Left ventricle myocardium superior (tissue), 1 donor: ENCODE measurements at regions not wholly inside any gene's neighbourhood (a gene's known extent, or its start where the extent isn't known, plus 50 kb on each side); places are given as distances from the start of the nearest gene placed in this dataset.

Source experiments
- ATAC-seq: fragments of 200-7000 bp; cut with Tn5 transposase; one replicate; pipeline ENCODE4 v1.9.1; 2020; ENCODE audit warnings: mild to moderate bottlenecking, moderate library complexity
- DNase-seq: peaks from one replicate; pipeline ENCODE4 v3.0.0-alpha.2; 2020
- intact Hi-C: fragments of 100-400 bp; cut with micrococcal nuclease; formaldehyde crosslinking; loops from one replicate; pipeline ENCODE4 v1.11.0; 2022
- donor health status: DM: no; HTN: yes; CAD: no; lungs with severe emphysema.

GRCh38 chr13:111469450-111469849, 149.0 kb downstream of the TEX29 start:
- no peak for DNase-seq
- intact Hi-C loops: no loop called here
- ATAC-seq: no peak

DNA sequence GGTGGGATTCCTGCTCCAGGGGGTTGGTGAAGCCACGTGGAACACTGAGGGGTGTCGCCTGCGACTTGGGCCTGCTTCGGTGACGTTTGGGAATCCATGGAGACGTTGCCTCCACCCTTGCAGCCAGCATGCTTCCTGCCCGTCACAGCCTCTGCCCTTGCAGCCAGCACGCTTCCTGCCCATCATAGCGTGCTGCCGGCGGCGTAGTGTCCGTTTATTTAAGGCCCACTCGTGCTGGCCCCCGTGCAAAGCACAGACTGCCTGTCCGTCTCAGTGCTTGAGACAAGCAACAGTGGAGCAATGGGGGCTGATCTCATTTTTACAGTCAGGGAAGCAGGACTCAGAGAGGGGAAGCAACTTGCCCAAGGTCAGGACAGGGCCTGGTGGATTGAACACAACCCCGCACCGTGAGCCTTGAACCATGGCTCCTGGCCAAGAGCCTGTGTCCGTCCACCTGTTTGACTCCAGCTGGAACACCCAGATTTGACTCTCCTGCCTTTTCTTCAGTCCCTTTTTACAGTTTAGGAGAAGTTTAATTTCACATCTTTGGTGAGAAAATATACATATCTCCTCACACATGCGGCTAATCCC, 149.6 kb downstream of the TEX29 start:
- no peak for DNase-seq
- intact Hi-C loops: loop anchor here (10.0 kb wide), 1 partner anchor 975 kb away; no protein-coding TSS in a partner anchor
- no peak for ATAC-seq

GRCh38 chr13:111470933-111471332, 150.5 kb downstream of the TEX29 start:
- intact Hi-C loops: loop anchor here (10.0 kb wide), 1 partner anchor 974 kb away; no protein-coding TSS in a partner anchor
- DNase-seq (no peak), ATAC-seq (no peak)

DNA sequence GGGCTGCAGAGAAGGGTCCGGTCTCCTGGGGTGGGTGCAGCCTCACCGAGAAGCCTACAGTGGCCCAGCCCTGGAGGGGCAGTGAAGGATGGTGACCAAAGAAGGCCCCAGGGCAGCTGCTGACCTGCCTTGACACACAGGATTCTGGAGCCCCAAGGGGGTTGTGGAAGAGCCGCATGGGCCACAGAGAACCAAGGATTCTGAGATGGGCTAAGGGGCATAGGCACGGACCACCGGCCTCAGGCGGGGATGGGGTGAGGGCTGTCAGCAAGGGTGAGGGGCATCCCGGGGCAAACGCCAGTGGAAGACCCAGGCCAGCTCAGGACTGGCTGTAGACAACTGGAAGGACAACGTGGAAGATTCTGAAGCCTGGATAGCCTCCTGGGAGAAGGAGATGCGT, 151.6 kb downstream of the TEX29 start:
- ATAC-seq: no peak
- DNase-seq: no peak
- intact Hi-C loops: loop anchor here (10.0 kb wide), 1 partner anchor 973 kb away; no protein-coding TSS in a partner anchor

DNA sequence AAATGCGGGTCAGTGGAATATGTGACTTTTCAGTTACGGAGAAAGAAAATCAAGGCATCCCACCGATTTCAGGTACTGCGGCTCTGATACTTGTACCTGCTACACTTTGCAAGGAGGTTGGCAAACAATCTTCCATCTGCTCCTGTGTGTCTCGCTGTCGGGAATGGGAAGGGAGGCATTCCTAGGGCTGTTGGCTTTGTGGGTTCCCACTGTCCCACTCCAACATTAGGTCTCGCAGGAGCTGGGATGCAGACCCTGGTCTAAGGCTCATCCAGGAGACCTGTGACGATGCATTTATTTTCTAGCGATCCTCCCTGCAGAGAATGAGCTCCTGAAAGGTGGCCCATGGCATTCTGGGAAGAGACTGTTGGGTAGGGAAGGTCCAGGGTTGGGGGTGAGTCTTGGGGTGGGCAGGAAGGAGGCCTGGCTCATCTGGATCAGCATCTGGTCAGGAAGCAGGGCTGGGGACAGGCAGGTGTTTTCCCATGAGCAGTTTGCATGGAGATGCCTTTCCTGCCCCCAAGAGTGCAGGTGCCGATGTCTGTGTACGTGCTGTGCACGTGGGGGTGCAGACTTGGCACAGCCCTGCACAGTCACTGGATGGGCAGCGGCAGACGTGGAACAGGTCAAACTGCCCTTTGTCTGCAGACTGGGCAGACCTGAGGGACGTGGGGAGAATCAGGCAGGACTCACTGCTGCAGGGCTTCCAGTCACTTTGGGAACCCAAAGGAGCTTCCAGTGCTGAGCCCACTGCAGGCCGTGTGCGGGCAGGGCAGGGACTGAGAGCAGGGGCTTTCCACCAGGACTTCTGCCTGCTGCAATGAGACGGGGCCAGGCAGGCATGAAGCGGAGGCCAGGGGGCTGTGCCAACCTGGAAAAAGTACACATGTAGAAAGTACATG, 152.4 kb downstream of the TEX29 start:
- intact Hi-C loops: loop anchor here (10.0 kb wide), 1 partner anchor 972 kb away; no protein-coding TSS in a partner anchor
- ATAC-seq: no peak
- DNase-seq: no peak

DNA sequence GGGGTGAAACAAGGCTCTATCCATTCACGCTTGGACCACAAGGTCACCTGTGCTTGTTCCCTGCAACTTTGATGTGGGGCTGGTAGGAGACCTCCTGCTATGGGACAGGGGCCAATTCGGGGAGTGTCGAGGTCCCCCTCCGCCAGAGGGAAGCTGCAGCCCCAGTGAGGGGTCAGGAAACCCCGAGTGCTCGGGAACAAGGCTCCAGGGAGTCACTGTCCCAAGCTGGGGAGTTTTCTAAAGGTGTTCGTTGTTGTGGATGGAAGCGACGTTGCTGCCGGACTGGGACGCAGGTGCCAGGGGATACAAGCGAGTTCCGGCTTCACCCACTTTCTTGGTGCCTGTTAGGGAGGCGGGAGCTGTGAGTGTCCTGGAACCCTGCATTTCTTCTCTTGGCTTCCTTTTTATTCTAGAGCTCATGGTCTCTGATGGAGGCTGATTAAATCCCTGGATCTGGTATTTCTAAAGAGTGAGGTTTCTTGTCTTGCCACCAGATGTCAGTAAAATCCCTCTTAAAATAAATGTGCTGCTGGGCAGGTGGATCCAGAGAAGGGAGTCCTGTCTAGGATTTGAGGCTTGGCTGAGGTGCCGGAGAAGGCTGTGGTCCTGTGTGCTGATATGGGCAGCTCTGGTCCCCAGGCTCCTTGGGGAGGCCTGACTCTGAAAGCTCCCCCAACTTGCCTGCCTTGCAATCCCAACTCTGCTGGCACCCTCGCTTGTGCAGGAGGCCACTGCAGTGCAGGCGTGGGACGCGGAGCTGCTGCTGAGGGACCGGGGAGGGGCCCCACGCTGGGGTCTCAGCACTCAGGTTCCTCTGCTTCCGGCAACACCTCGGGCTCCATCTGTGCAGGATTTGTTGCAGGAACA, 153.9 kb downstream of the TEX29 start:
- intact Hi-C loops: loop anchor here (10.0 kb wide), 1 partner anchor 970 kb away; no protein-coding TSS in a partner anchor
- ATAC-seq (peak; percentile 47), DNase-seq (no peak)

DNA sequence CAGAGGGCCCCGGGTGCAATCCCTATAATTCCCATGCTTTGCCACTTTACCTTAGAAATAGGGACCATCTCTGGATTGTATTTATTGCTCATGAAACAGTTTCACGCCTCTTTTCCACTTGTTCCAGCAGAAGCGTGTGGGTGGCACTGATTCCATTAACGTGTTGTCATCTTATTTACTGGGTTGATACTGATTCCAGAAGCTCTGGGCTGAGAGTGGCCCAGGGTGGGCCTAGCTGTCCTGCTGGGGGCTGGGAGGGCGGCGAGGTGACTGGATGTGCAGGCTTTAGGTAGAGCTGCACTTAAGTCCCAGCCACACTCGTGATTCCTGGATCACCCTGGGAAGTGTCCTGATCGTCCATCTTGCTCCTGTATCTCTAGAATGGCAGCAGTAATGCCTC, 155.0 kb downstream of the TEX29 start:
- ATAC-seq (no peak), DNase-seq (no peak)
- intact Hi-C loops: loop anchor here (10.0 kb wide), 1 partner anchor 969 kb away; no protein-coding TSS in a partner anchor

DNA sequence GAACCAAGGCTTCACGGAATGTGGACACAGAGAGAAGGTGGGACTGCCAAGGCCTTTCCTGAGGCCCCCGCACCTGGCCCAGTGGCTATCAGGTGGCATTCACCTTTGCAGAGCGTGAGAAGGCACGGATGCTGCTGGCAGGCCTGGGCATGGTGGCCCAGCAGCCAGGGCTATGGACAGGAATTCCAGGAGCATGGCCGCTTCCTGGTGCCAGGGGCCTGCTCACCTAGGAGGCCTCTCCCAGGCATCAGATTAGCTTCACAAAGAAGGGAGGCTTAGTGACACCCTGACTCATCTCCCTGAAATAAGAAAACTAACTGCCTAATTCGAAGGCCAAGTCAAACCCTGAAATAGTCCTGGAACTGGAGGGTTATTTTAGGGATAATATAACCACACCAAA, 155.8 kb downstream of the TEX29 start:
- intact Hi-C loops: loop anchor here (10.0 kb wide), 1 partner anchor 969 kb away; no protein-coding TSS in a partner anchor
- ATAC-seq: no peak
- no peak for DNase-seq

DNA sequence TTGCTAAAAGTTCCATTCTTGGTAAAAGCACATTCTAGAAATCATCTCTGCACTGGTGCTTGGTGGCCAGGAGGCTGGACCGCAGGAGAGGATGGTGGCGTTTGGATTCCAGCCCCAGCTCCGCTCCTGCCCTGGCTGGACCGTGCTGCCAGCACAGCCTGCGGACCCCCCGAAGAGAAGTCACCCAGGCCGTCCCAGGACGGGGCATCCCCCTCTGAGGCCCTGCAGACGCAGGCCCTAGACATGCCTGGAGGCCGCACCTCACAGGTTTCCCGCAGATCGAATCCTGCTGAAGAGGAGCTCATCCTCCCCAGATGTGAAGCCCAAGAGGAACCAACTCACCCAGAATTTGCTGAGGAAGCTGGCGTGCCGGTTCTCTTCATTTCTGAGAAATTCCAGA, 159.0 kb downstream of the TEX29 start:
- ATAC-seq (no peak), DNase-seq (no peak)
- intact Hi-C loops: loop anchor here (10.0 kb wide), 1 partner anchor 965 kb away; no protein-coding TSS in a partner anchor

GRCh38 chr13:111480503-111480902, 160.1 kb downstream of the TEX29 start:
- intact Hi-C loops: no loop called here
- ATAC-seq (no peak), DNase-seq (no peak)

GRCh38 chr13:111480976-111481375, 160.5 kb downstream of the TEX29 start:
- intact Hi-C loops: no loop called here
- ATAC-seq (no peak), DNase-seq (no peak)

- DNase-seq: no peak
- intact Hi-C loops: no loop called here
- ATAC-seq: no peak
Measured at GRCh38 chr13:111482126-111482525, 161.7 kb downstream of the TEX29 start.

GRCh38 chr13:111482806-111483620, 162.6 kb downstream of the TEX29 start:
- intact Hi-C loops: no loop called here
- ATAC-seq (no peak), DNase-seq (no peak)

DNA sequence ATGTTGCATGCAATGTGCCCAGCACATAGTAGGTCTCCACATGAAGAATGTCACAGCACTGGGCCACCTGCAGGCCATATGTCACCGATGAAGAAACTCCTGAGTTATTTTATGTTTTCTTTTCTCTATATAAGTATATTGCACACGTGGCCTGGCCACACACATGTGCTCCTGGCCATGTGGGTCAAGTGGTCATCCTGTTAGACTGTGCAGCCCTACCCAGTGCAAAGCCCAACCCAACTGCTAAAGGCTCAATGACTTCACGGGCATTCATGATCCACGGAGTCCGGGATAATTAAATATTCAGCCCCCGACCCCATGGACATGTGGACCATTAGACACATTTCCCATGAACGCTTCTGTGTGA, 163.2 kb downstream of the TEX29 start:
- DNase-seq (no peak), ATAC-seq (no peak)
- intact Hi-C loops: no loop called here

DNA sequence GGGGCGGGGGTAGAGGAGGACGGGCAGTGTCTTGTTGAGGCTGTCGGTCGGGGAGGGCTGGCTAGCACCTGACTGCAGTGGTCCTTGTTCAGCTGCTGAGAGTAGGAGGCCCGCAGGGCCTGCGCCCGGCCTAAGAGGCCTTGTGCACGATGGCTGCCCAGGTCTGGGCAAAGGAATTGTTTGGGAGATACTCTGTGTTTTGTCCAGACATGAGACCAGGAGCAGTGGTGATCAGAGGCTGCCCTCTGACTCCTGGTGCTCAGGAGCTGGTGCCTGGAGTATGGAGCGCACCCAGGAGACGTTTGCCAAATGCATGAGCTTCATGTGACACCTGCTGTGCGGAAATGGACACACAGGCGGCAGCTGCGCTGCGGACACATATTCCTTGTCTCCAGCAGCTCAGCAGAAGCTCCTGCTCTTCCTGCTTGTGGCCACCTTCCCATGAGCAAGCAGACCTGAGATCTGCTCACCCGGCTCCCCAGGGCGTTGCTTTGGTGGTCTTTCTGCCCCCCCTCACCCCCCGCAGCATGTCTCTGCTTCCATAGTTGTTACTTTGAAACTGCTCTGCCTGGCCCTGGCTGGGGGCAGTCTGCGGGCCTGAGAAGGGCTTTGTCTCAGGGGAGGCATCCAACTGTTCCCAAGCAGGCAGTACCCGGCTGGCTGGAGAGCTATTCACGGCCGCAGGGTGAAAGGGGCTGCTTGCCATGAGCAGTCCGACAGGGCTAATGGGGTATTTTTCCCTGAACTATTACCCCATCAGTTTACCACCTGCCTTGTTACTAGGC, 163.9 kb downstream of the TEX29 start:
- intact Hi-C loops: no loop called here
- DNase-seq (no peak), ATAC-seq (no peak)

DNA sequence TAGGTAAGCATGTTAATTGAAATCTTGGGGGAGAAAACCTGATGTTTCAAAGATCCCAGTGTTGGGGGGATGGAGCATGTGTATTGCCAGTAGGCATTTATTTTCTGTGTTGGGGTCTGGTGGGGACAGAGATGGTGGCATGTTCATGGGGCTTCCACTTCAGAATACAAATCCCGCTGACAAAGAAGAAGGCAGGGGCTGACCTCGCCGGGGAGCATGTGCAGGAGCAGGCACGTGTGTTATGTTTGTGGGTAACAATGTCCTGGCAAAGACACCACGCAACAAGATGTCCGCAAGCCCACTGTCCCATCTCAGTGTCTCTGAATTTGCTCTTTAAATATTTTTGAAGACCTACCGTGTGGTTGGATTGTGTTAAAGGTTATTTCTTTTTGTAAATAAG, 164.5 kb downstream of the TEX29 start:
- no peak for ATAC-seq
- DNase-seq: no peak
- intact Hi-C loops: no loop called here

- ATAC-seq (no peak), DNase-seq (no peak)
- intact Hi-C loops: no loop called here
Measured at GRCh38 chr13:111485491-111486250, 165.2 kb downstream of the TEX29 start.
